HG02623 (cell line): ENCODE measurements at regions not wholly inside any gene's neighbourhood (a gene's known extent, or its start where the extent isn't known, plus 50 kb on each side); places are given as distances from the start of the nearest gene placed in this dataset.

Experiments used
- ATAC-seq: cut with Tn5 transposase; IDR thresholded peaks from one replicate; pipeline ENCODE4 v1.9.1; 2021; ENCODE audit warnings: moderate library complexity; ENCODE audit not compliant: unreplicated experiment

GRCh38 chr4:10949039-10949733, 264.6 kb upstream of the CLNK start:
- ATAC-seq: no peak

DNA sequence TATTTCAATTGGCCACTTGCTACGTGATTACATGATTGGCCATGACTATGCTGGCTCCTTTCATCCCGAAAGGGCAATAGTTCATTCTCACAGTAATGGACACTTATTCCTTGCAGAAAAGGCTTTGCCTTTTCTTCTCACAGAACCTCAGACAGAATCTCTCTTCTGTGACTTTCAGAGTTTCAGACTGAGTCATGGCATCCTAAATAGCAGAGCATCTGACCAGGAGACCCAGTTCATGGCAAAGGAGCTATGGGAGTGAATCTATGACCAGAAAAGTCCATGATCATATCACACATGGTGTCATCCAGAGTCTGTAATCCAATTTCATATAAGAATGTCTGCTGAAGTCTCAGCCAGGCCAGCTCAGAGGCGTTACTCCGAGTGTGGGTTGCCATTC, 263.3 kb upstream of the CLNK start:
- ATAC-seq: no peak

GRCh38 chr4:10944321-10944720, 259.8 kb upstream of the CLNK start:
- no peak for ATAC-seq

DNA sequence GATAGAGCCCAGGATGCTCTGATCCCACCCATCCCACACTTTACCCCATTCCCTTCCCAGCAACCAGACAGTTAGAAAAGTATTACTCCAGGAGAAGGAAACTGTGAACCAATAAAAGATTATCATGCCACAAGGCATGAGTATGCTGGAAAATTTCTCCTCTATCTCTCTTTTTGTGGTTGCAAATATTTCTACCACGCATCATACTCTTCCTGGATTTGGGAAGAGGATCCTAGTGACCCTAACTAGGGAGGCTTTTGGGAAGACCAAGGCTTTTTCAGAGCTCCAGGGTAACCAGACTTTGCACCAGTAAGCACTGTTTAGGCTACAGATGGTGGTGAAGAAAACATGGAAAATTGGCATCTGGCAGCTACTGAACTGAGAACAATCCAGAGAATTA, 257.6 kb upstream of the CLNK start:
- ATAC-seq: no peak

DNA sequence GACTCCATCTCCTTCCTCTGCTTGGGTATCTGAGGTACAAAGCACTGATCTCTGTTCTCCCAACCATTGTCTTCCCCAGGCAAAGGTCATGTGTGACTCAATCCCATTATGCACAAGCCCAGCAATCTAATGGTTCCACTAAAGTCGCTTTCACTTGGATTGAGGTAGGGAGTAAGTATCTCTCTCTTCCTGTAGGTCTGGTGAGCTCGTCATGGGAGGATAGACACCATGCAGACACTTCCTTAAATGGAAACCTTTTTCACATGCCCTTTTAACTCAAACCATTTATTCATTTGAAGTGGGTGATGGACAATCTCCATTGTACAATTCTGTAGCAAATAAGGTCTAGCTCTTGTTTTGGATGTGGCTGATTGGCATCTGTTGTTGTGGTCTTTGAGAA, 245.2 kb upstream of the CLNK start:
- no peak for ATAC-seq

DNA sequence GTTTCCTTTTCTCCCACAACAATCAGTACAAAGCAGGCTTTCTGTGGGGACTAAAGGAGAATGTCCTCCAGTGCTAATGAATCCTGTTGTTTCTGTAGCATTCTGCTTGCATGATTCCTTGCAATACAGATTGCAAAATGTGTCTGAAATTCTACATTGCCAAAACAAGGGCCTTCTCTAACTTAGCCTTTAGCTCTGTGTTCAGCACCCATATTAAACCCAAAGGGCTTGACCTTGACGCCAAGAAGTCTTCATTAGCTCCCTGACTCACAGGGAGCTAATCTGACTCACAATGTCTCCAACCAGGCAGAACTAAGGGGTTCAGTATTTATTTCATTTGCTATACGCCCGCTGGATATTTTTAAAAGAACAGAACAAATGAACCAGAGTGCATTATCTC, 241.4 kb upstream of the CLNK start:
- ATAC-seq: no peak

DNA sequence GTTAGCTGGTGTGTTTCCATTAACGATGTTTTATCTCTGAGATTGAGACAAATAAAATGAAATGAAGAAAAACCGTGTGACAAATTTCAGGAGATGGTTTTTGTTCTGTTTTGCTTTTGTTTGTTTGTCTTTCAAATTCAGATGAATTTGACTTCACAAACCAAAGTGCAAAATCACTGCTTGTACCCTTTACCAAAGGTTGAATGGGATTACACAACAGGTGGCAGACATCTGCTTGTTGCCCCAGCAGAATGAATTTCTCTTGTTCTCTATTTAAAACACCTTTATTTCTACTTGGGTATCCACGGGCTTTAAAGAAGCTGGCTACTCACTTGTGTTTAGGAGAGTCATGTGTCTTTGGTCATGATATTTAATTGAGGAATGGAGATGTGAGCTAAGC, 239.7 kb upstream of the CLNK start:
- no peak for ATAC-seq

DNA sequence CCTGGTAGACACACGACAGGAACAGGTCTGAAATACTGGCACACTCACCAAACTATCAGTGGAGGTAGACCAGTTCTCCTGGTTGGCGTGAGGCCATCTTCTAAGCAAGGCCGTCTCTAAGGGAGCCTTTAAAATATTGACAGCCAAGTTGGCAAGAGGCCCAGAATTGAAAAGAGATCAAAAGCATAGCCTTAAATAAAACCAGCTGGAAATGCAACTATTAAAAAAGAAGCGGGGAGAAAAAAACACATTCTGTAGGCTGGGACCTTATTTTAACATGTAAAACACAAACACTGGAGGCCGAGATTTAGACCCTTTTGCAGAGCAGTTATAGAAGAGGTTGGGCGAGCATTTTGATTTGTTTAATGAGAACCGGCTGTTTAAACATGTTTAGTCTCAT, 233.0 kb upstream of the CLNK start:
- ATAC-seq: no peak

- no peak for ATAC-seq
These were observed 213.5 kb upstream of the CLNK start for GRCh38 chr4:10898072-10898471.

DNA sequence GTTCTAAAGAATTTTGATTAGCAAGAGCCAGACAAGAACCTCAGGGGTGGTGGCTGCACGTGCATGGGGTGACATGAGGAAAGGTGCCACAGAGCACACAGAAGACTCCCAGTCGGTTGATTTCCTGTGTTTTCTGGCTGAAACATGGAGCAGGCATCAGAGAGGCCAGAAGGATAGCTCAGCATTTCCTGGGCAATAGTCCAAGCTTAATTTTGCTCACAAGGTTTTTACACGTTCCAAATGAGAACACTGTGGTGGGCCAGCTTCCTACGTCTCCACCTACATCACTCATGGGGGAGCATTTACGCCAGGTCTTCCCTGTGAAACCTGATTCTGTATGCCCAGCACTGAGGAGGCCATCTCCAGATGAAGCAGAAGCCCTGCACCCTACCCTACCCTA, 212.5 kb upstream of the CLNK start:
- no peak for ATAC-seq

DNA sequence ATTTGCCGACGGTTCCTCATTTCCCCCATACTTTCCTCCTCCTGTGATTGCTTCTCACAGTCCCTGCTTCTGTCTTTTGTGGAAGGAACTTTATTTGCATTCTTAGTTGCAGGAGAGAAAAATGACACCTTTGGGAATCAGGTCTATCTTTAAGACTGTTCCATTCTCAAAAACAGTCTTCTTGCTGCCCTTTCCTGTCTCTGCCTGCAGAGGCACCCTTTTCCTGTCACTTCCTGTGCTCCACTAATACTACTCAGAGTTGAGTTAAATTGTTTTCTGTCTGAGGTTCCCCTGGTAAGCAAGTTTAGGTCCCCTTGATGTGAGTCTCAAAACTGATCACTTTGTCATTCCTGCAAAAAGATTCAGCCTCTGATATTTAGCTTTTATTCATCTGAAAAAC, 208.8 kb upstream of the CLNK start:
- ATAC-seq: peak; percentile 69

GRCh38 chr4:10891866-10892265, 207.3 kb upstream of the CLNK start:
- ATAC-seq: no peak

DNA sequence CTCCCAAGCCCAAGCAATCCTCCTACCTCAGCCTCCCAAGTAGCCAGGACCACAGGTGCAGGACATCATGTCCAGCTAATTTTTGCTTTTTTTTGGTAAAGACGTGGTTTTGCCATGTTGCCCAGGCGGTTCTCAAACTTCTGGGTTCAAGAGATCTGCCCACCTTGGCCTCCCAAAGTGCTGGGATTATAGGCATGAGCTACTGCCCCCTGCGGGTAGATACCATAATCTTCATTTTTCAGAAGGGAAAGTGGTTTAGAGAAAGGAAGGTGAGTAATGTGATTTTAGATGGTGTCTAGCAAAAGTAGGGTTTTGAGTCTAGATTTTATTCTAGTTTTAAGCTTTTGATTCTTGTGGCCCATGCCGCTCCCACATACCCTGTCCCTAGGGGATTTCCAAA, 205.3 kb upstream of the CLNK start:
- no peak for ATAC-seq

- ATAC-seq: no peak
These were observed 195.0 kb upstream of the CLNK start for GRCh38 chr4:10879411-10880110.

- ATAC-seq: no peak
These were observed 194.3 kb upstream of the CLNK start for GRCh38 chr4:10878861-10879260.

DNA sequence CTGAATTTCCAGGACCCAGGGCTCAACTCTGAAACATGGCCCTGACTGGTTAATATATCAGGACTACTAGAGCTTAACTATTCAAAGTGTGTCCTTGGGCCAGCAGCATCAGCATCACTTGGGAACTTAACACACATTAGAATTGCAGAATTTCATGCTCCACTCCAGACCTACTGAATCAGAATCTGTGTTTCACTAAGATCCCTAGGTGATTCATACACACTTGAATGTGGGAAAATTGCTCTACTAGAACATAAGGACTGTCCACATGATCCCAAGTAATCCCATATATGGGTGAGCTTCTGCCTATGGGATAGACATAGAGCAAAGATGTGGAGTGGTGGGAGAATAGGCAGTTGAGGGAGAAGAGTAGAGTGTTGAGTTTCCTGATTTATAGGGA, 192.5 kb upstream of the CLNK start:
- no peak for ATAC-seq

DNA sequence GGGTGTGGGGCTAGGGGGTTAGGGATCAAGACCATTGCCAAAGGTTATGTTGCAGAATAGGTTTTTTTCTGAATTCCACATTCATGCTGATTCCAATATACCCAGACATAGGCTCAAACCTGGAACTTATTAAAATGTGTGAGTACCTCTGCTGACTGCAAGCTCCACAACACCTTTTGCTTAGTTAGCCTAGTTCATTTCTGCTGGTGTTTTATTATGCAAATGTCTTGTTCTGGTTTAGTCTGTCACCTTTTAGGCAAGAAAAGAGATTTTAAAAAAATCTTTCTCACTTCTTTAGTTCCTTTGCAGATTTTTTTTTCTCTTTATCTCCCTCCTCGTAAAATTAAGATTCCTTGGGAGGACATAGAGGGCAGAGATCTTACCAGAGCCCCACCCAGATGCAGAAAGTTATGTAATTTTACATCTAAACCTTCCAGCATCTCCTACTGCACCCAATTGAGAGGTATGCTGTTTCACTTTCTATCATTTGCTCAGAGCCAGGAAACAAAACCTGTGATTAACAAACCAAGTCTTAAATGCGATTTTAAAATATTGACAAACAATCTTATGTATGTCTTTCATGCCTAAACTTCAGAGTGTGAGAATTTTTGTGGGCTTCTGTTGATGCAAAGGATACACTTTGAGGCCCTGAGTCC, 190.7 kb upstream of the CLNK start:
- no peak for ATAC-seq

DNA sequence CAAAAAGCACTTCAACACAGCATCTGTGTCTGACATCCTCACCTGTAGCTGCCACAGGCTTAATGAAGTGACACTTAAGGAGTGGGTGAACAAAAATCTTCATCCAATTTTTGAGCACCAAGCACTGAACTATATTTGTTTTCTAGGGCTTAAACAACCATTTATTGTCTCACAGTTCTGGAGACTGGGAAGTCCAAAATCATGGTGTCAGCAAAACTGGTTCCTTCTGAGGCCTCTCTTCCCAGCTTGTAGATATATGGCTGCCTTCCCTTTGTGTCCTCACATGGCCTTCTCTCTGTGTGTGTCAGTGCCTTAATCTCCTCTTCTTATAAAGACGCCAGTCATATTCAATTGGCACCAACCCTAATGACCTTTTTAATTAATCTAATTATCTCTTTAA, 189.2 kb upstream of the CLNK start:
- no peak for ATAC-seq

DNA sequence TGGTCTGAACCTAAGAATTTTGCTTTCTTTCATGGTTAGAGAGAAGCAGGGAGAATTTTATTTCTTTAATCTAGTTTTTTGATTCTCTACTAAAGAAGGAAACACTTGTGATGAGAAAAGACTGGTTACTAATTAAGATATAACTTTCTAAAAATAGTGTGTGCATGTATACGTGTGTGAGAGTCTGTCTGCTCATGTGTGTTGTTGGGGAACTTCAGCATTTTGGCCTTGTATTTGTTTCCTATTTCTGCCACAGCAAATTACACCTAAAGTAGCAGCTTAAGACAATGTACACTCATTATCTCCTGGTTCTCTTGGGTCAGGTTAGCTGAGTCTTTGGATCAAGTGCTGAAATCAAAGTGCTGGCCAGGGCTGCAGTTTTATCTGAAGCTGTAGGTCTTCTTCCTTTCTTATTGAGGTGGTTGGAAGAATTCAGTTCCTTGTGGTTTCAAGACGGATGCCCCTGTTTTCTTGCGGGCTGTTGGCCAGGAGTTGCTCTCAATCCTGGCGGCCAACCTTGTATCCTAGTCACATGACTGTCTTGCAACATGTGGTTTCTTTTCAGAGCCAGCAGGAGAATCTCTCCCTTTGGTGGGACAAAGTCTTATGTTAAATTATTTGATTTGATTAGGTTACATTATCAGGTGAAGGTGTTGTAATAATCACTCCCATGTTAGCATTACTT, 188.4 kb upstream of the CLNK start:
- no peak for ATAC-seq

- ATAC-seq: no peak
These were observed 182.1 kb upstream of the CLNK start for GRCh38 chr4:10866666-10867065.

DNA sequence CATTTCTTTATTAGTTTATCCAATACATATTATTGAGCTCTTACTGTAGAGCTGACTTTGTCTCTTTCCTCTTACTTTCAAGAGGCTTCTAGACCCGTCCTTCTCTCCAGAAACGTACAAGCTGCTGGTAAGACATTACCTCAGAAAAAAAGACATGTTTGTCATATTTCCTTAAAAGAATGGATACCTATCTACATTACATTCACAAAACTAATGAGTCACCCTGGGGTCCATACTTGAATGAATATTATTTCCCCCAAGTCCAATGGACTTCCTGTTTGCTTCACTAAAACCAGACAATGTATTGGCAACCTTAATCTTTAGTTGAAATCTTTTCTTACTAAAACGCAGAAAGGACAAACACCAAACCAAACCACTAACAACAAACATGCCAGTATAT, 176.5 kb upstream of the CLNK start:
- no peak for ATAC-seq

GRCh38 chr4:10856271-10856782, 171.8 kb upstream of the CLNK start:
- ATAC-seq: no peak
